LNCaP clone FGC (cell line): ENCODE measurements at regions not wholly inside any gene's neighbourhood (a gene's known extent, or its start where the extent isn't known, plus 50 kb on each side); places are given as distances from the start of the nearest gene placed in this dataset.

ENCODE experiments used
- DNase-seq: peaks from one replicate; pipeline ENCODE4 v3.0.0-alpha.2; 2011; ENCODE audit warnings: low read depth
- H3K4me3 ChIP-seq: 2 replicates; pipeline ENCODE4 v1.5.1; 2011; ENCODE audit warnings: mild to moderate bottlenecking, low read depth, low read length, control low read depth
- CTCF ChIP-seq: IDR thresholded peaks from 2 replicates; pipeline ENCODE4 v1.5.1; 2012; ENCODE audit warnings: mild to moderate bottlenecking; ENCODE audit not compliant: control insufficient read depth, insufficient read depth; ENCODE audit errors: extremely low read depth

GRCh38 chr18:7383002-7383980 is 152.4 kb downstream of the LRRC30 start:
- no peak for DNase-seq
- no peak for TF ChIP-seq CTCF
- no peak overlapping the region for H3K4me3 ChIP-seq

- no peak for DNase-seq
- no peak for TF ChIP-seq CTCF
Observed at GRCh38 chr18:7388741-7389140, 157.9 kb downstream of the LRRC30 start.

GRCh38 chr18:7390731-7391492 is 160.0 kb downstream of the LRRC30 start:
- TF ChIP-seq CTCF = no peak
- DNase-seq = no peak
- no peak overlapping the region for H3K4me3 ChIP-seq

More at GRCh38 chr18:7388741-7389140, 157.9 kb downstream of the LRRC30 start:
- H3K4me3 ChIP-seq = no peak overlapping the region

- no peak for TF ChIP-seq CTCF
- no peak for DNase-seq
Observed at GRCh38 chr18:7393080-7393479, 162.2 kb downstream of the LRRC30 start.

GRCh38 chr18:7394050-7394659 is 163.3 kb downstream of the LRRC30 start:
- no peak for DNase-seq

More at GRCh38 chr18:7393080-7393479, 162.2 kb downstream of the LRRC30 start:
- no peak overlapping the region for H3K4me3 ChIP-seq

More at GRCh38 chr18:7394050-7394659, 163.3 kb downstream of the LRRC30 start:
- H3K4me3 ChIP-seq = no peak overlapping the region
- no peak for TF ChIP-seq CTCF
